Left ventricle myocardium inferior (tissue), 1 donor: ENCODE measurements at regions not wholly inside any gene's neighbourhood (a gene's known extent, or its start where the extent isn't known, plus 50 kb on each side); places are given as distances from the start of the nearest gene placed in this dataset.

Experiments used
- DNase-seq: peaks from one replicate; pipeline ENCODE4 v3.0.0-alpha.2; 2020
- H3K27ac ChIP-seq: fragments of 200-600 bp; replicated peaks from 2 replicates; pipeline ENCODE4 v1.8.0; 2021
- H3K27me3 ChIP-seq: fragments of 200-600 bp; 2 replicates; pipeline ENCODE4 v1.8.0; 2021; ENCODE audit warnings: low read depth
- H3K36me3 ChIP-seq: fragments of 200-600 bp; 2 replicates; pipeline ENCODE4 v1.8.0; 2021
- H3K4me1 ChIP-seq: fragments of 200-600 bp; 2 replicates; pipeline ENCODE4 v1.8.0; 2021
- H3K4me3 ChIP-seq: fragments of 200-600 bp; 2 replicates; pipeline ENCODE4 v1.8.0; 2021; ENCODE audit warnings: mild to moderate bottlenecking, moderate library complexity
- H3K9me3 ChIP-seq: fragments of 200-600 bp; replicated peaks from 2 replicates; pipeline ENCODE4 v1.8.0; 2021
- intact Hi-C: fragments of 100-400 bp; cut with micrococcal nuclease; formaldehyde crosslinking; loops from one replicate; pipeline ENCODE4 v1.11.0; 2022
- TF ChIP-seq, protein P1 (sequence below): fragments of 200-600 bp; IDR thresholded peaks from 2 replicates; pipeline ENCODE4 v1.8.0; 2021; ENCODE audit warnings: antibody characterized with exemption, mild to moderate bottlenecking, borderline replicate concordance
- donor health status: DM: no; HTN: yes; CAD: no; lungs with severe emphysema.

DNA sequence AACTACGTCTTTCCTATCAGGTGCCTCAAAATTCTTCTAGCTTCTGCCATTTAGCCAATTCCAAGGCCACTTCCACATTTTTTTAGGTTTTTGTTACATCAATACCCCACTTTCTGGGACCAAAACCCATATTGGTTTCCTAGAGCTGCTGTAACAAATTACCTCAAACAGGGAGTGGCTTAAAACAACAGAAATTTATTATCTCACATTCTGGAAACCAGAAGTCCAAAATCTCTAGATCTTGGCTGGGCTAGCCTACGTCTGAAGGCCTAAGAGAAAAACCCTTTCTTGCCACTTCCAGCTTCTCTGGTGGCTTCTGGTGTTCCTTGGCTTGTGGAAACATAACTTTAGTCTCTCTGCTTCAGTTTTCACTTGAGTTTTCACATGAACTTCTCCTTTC is 85.1 kb upstream of the BMPER start:
- peaks cover 7% of the 10 kb centered on the region for H3K4me1 ChIP-seq
- intact Hi-C loops: no loop called here
- no peak overlapping the region for H3K27ac ChIP-seq
- no peaks in the 10 kb centered on the region for H3K36me3 ChIP-seq
- TF ChIP-seq, protein P1, sequence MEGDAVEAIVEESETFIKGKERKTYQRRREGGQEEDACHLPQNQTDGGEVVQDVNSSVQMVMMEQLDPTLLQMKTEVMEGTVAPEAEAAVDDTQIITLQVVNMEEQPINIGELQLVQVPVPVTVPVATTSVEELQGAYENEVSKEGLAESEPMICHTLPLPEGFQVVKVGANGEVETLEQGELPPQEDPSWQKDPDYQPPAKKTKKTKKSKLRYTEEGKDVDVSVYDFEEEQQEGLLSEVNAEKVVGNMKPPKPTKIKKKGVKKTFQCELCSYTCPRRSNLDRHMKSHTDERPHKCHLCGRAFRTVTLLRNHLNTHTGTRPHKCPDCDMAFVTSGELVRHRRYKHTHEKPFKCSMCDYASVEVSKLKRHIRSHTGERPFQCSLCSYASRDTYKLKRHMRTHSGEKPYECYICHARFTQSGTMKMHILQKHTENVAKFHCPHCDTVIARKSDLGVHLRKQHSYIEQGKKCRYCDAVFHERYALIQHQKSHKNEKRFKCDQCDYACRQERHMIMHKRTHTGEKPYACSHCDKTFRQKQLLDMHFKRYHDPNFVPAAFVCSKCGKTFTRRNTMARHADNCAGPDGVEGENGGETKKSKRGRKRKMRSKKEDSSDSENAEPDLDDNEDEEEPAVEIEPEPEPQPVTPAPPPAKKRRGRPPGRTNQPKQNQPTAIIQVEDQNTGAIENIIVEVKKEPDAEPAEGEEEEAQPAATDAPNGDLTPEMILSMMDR: no peak
- no peaks in the 10 kb centered on the region for H3K27me3 ChIP-seq
- no peak overlapping the region for H3K4me3 ChIP-seq
- H3K9me3 ChIP-seq: peaks cover 22% of the 10 kb centered on the region
- no peak for DNase-seq

GRCh38 chr7:33821970-33822369 is 83.4 kb upstream of the BMPER start:
- H3K27ac ChIP-seq: no peak overlapping the region
- H3K4me1 ChIP-seq: no peaks in the 10 kb centered on the region
- intact Hi-C loops: no loop called here
- H3K36me3 ChIP-seq: no peaks in the 10 kb centered on the region
- H3K27me3 ChIP-seq: no peaks in the 10 kb centered on the region
- H3K4me3 ChIP-seq: no peak overlapping the region
- DNase-seq: no peak
- TF ChIP-seq, protein P1: no peak
- peaks cover 22% of the 10 kb centered on the region for H3K9me3 ChIP-seq

DNA sequence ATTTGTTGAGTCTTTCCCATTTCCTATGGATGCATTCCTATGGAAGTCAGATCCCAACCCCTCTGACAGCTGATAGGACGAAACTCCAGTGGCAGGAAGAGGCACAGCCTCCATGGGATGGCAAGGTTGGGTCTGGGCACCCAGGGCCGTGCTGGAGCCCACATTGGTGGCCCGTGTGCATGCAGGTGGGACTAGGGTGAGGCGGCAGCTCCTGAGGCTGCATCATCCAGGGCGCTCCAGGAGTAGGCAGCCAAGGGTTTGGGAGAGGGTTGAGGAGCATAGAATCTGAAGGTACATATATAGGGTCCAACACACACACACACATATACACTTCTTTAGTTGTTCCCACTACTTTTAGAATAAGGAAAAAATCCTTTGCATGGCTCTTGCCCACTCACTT is 81.4 kb upstream of the BMPER start:
- Histone ChIP-seq H3K36me3 (no peaks in the 10 kb centered on the region), H3K27ac (no peak overlapping the region), H3K4me3 (no peak overlapping the region), H3K4me1 (no peaks in the 10 kb centered on the region), H3K9me3 (peaks cover 19% of the 10 kb centered on the region), H3K27me3 (no peaks in the 10 kb centered on the region)
- DNase-seq: no peak
- intact Hi-C loops: no loop called here
- TF ChIP-seq, protein P1: no peak

DNA sequence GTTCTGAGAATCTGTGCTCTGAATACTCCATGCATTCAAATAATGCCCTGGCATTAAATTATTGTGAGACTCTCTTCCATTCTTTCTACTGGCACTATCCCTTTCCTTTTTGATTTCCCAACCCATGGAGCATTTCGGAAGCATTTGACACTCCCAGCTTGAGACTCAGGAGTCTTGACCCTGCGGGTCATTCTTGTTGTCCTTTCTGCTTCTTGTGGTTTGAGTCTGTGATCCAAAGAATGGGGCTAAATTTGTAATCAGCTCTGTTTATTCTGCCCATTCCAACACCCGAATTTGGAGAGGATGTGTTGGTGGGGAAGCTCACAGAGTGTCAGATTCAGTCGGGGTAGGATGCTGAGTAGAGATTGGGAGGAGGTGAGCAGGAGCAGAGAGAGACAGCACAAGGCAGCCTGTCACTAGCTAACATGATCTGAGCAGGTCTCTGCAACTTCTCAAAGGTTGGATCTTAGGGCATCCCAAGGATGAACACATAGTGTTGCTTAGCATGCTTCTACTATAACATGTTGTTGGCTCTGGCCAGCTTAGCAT is 80.4 kb upstream of the BMPER start:
- Histone ChIP-seq H3K36me3 (no peaks in the 10 kb centered on the region), H3K27ac (no peak overlapping the region), H3K9me3 (peaks cover 8% of the 10 kb centered on the region), H3K27me3 (no peaks in the 10 kb centered on the region), H3K4me3 (no peak overlapping the region), H3K4me1 (no peaks in the 10 kb centered on the region)
- intact Hi-C loops: no loop called here
- DNase-seq: no peak
- TF ChIP-seq, protein P1: no peak

GRCh38 chr7:33825644-33826043 is 79.7 kb upstream of the BMPER start:
- H3K27me3 ChIP-seq: no peaks in the 10 kb centered on the region
- no peaks in the 10 kb centered on the region for H3K36me3 ChIP-seq
- no peak overlapping the region for H3K4me3 ChIP-seq
- H3K27ac ChIP-seq: no peak overlapping the region
- DNase-seq: no peak
- no peaks in the 10 kb centered on the region for H3K4me1 ChIP-seq
- peaks cover 1% of the 10 kb centered on the region for H3K9me3 ChIP-seq
- intact Hi-C loops: no loop called here
- TF ChIP-seq, protein P1: no peak
